MG63 (cell line): ENCODE measurements at regions not wholly inside any gene's neighbourhood (a gene's known extent, or its start where the extent isn't known, plus 50 kb on each side); places are given as distances from the start of the nearest gene placed in this dataset.

Experiments used
- DNase-seq: peaks from one replicate; pipeline ENCODE4 v3.0.0-alpha.2; 2020
- H3K27me3 ChIP-seq: fragments of 250-450 bp; sonication (Bioruptor Pico); 2 replicates; pipeline ENCODE4 v1.5.1; 2020; ENCODE audit warnings: mild to moderate bottlenecking, moderate library complexity
- H3K36me3 ChIP-seq: fragments of 250-450 bp; sonication (Bioruptor Pico); 2 replicates; pipeline ENCODE4 v1.5.1; 2020; ENCODE audit warnings: mild to moderate bottlenecking, moderate library complexity
- H3K4me3 ChIP-seq: fragments of 250-450 bp; sonication (Bioruptor Pico); 2 replicates; pipeline ENCODE4 v1.5.1; 2020; ENCODE audit warnings: mild to moderate bottlenecking, moderate library complexity
- H3K9me3 ChIP-seq: fragments of 250-450 bp; sonication (Bioruptor Pico); 2 replicates; pipeline ENCODE4 v1.5.1; 2020; ENCODE audit warnings: mild to moderate bottlenecking, moderate library complexity

GRCh38 chr7:19248681-19249080, 103.5 kb upstream of the FERD3L start:
- H3K9me3 ChIP-seq: no peaks in the 10 kb centered on the region
- DNase-seq: no peak
- no peaks in the 10 kb centered on the region for H3K27me3 ChIP-seq
- H3K36me3 ChIP-seq: no peaks in the 10 kb centered on the region
- H3K4me3 ChIP-seq: no peak overlapping the region

- peaks cover 2% of the 10 kb centered on the region; the same call in 1 of the 2 replicates for H3K9me3 ChIP-seq
- no peak for DNase-seq
These were observed 102.9 kb upstream of the FERD3L start for GRCh38 chr7:19248115-19248514.

GRCh38 chr7:19247017-19247416, 101.8 kb upstream of the FERD3L start:
- no peak for DNase-seq
- no peak overlapping the region for H3K4me3 ChIP-seq
- no peaks in the 10 kb centered on the region for H3K36me3 ChIP-seq
- peaks cover 3% of the 10 kb centered on the region; the same call in 1 of the 2 replicates for H3K9me3 ChIP-seq
- no peaks in the 10 kb centered on the region for H3K27me3 ChIP-seq

More at GRCh38 chr7:19248115-19248514, 102.9 kb upstream of the FERD3L start:
- Histone ChIP-seq H3K4me3 (no peak overlapping the region), H3K36me3 (no peaks in the 10 kb centered on the region), H3K27me3 (no peaks in the 10 kb centered on the region)

DNA sequence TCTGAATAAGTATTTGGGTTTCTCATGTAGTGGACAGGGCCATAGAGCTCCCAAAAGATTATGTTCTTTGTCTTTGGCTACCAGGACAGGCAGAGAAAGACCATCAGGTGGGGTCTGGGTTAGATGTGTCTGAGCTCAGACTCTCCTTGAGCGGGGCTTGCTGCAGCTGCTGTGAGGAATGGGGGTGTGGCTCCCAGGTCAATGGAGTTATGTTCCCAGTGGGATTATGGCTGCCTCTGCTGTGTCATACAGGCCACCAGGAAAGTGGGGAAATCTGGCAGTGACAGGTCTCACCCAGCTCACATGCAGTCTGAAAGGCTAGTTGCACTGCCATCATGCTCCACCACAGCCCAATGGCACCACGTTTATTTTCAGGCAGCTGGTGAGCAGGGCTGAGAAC, 97.0 kb upstream of the FERD3L start:
- no peak for DNase-seq
- no peak overlapping the region for H3K4me3 ChIP-seq

GRCh38 chr7:19239951-19240350, 94.7 kb upstream of the FERD3L start:
- peaks cover 3% of the 10 kb centered on the region; the same call in 1 of the 2 replicates for H3K9me3 ChIP-seq
- H3K4me3 ChIP-seq: no peak overlapping the region
- no peaks in the 10 kb centered on the region for H3K36me3 ChIP-seq
- no peak for DNase-seq
- H3K27me3 ChIP-seq: no peaks in the 10 kb centered on the region

More for the DNA sequence above, 97.0 kb upstream of the FERD3L start:
- Histone ChIP-seq H3K27me3 (no peaks in the 10 kb centered on the region), H3K36me3 (no peaks in the 10 kb centered on the region), H3K9me3 (peaks cover 3% of the 10 kb centered on the region; the same call in 1 of the 2 replicates)

GRCh38 chr7:19235680-19236079, 90.5 kb upstream of the FERD3L start:
- H3K27me3 ChIP-seq: no peaks in the 10 kb centered on the region
- no peak for DNase-seq
- H3K36me3 ChIP-seq: no peaks in the 10 kb centered on the region
- no peaks in the 10 kb centered on the region for H3K9me3 ChIP-seq
- H3K4me3 ChIP-seq: no peak overlapping the region

DNA sequence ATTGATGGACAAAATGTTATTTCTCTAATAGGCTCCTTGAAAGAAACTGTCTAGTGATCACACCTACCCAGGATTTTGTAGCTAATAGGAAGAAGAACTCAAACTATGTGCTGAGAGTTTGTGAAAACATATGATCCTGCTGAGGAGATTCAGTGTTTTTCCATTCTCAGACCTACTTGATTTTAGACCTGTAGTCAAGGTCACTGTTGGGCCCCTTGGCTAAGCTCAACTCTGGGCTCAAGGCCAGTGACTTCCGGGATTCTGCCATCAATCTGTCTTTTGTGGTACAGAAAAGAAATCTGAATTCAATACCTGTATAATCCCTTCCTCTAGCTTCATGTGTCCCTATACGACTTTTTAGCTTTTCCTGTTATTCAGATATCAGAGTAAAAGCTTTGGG, 79.7 kb upstream of the FERD3L start:
- Histone ChIP-seq H3K9me3 (no peaks in the 10 kb centered on the region), H3K4me3 (no peak overlapping the region), H3K36me3 (no peaks in the 10 kb centered on the region), H3K27me3 (no peaks in the 10 kb centered on the region)
- DNase-seq: no peak

DNA sequence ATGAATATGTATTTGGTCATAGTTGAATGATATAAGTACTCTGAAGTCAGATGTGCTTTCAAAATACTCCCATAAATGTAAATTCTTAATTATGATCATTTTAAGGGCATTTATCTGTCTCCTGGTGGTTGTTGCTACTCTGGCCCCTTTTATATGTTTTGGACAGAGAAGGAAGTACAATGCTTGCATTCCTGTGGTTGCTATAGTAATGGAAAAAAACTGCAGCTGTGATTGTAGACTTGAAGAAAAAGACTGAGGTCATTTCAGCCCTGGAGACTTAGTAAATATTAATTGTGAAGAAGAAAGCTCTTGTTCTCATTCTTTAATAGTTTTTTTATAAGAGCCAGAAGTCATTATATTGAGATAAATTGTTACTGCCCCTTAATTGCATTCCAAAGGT, 70.2 kb upstream of the FERD3L start:
- no peaks in the 10 kb centered on the region for H3K36me3 ChIP-seq
- no peak for DNase-seq
- H3K27me3 ChIP-seq: no peaks in the 10 kb centered on the region
- no peaks in the 10 kb centered on the region; the same call in 1 of the 2 replicates for H3K9me3 ChIP-seq
- H3K4me3 ChIP-seq: no peak overlapping the region

- Histone ChIP-seq H3K36me3 (no peaks in the 10 kb centered on the region), H3K4me3 (no peak overlapping the region), H3K27me3 (no peaks in the 10 kb centered on the region), H3K9me3 (no peaks in the 10 kb centered on the region; the same call in 1 of the 2 replicates)
- no peak for DNase-seq
These were observed 68.5 kb upstream of the FERD3L start for GRCh38 chr7:19213746-19214145.

- no peaks in the 10 kb centered on the region for H3K9me3 ChIP-seq
- no peak for DNase-seq
- H3K4me3 ChIP-seq: no peak overlapping the region
These were observed 65.7 kb upstream of the FERD3L start for GRCh38 chr7:19210893-19211413.

GRCh38 chr7:19209166-19209696, 64.0 kb upstream of the FERD3L start:
- no peak overlapping the region for H3K4me3 ChIP-seq
- no peaks in the 10 kb centered on the region for H3K27me3 ChIP-seq

More at GRCh38 chr7:19210893-19211413, 65.7 kb upstream of the FERD3L start:
- Histone ChIP-seq H3K36me3 (no peaks in the 10 kb centered on the region), H3K27me3 (no peaks in the 10 kb centered on the region)

GRCh38 chr7:19206721-19207120, 61.5 kb upstream of the FERD3L start:
- Histone ChIP-seq H3K4me3 (no peak overlapping the region), H3K27me3 (no peaks in the 10 kb centered on the region)

More at GRCh38 chr7:19209166-19209696, 64.0 kb upstream of the FERD3L start:
- no peak for DNase-seq
- Histone ChIP-seq H3K36me3 (no peaks in the 10 kb centered on the region), H3K9me3 (no peaks in the 10 kb centered on the region)

DNA sequence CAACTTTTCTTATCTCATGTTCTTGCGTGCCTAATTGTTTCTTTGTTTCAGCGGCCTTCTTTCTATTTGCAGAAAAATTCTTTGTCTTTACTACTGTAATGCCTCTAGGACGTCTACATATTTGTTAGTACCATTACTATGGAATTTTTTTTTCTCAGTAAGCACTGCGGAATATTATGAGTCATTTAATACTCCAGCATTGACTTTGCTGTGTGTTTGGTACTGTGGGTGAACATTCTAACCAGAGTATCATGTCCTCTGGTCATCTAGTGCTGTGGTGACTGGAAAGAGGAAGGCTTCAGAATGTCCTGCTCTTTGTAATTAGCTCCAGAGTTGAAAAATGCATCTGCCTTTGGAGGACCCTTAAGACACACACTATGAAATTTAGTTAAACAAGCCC, 58.5 kb upstream of the FERD3L start:
- Histone ChIP-seq H3K36me3 (no peaks in the 10 kb centered on the region), H3K4me3 (no peak overlapping the region), H3K9me3 (no peaks in the 10 kb centered on the region), H3K27me3 (no peaks in the 10 kb centered on the region)
- no peak for DNase-seq

More at GRCh38 chr7:19206721-19207120, 61.5 kb upstream of the FERD3L start:
- no peak for DNase-seq
- Histone ChIP-seq H3K36me3 (no peaks in the 10 kb centered on the region), H3K9me3 (no peaks in the 10 kb centered on the region)

DNA sequence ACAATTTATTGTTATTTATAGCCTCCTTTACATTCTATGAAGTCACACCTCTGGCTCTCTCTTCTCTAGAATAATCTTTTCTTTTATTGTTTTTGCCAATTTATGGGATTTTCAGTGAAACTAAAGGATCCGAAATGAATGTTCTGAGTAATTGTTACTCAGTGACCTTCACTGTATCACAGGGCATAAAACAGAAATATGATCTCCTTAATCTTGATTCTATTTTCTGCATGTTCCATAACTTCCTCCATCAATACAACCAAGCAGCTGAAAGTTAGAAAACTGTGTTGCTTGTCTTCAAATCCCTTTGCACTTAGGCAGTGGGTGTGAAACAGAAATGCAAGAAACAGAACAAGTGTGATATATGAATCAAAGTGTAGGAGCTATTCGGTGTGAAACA, 57.4 kb upstream of the FERD3L start:
- Histone ChIP-seq H3K9me3 (no peaks in the 10 kb centered on the region), H3K36me3 (no peaks in the 10 kb centered on the region), H3K4me3 (no peak overlapping the region), H3K27me3 (no peaks in the 10 kb centered on the region)
- DNase-seq: no peak
